H1 (cell line): ENCODE measurements at regions not wholly inside any gene's neighbourhood (a gene's known extent, or its start where the extent isn't known, plus 50 kb on each side); places are given as distances from the start of the nearest gene placed in this dataset.

Experiments
- ATF2 ChIP-seq: IDR thresholded peaks from 2 replicates; pipeline ENCODE4 v1.6.1; 2012; ENCODE audit warnings: low read length, inconsistent platforms
- CBX5 ChIP-seq: fragments of 300-800, 300-1000 bp; sonication (generic); IDR thresholded peaks from 2 replicates; pipeline ENCODE4 v1.7.1; 2016; ENCODE audit warnings: antibody characterized with exemption, low read length, low read depth
- CREB1 ChIP-seq: IDR thresholded peaks from 2 replicates; pipeline ENCODE4 v1.6.1; 2012; ENCODE audit warnings: inconsistent platforms
- EP300 ChIP-seq, 2 experiments: IDR thresholded peaks; 1 replicate in 1 of 2; 2 replicates in 1 of 2; pipeline ENCODE4 v1.6.1; 2011 to 2012; ENCODE audit warnings: low read depth in 2 of 2, low read length in 2 of 2, mild to moderate bottlenecking in 2 of 2, borderline replicate concordance in 1 of 2, inconsistent platforms in 1 of 2, moderate library complexity in 1 of 2
- EZH2 ChIP-seq: fragments of 200-600 bp; sonication (generic); IDR thresholded peaks from 2 replicates; pipeline ENCODE4 v1.7.1; 2012; ENCODE audit warnings: low read depth, mild to moderate bottlenecking, moderate library complexity, low read length, inconsistent platforms; ENCODE audit not compliant: severe bottlenecking
- HDAC6 ChIP-seq: IDR thresholded peaks from one replicate; pipeline ENCODE4 v1.7.1; 2012; ENCODE audit warnings: low read depth, mild to moderate bottlenecking, inconsistent platforms, low read length, moderate library complexity
- JUND ChIP-seq: IDR thresholded peaks from 2 replicates; pipeline ENCODE4 v1.6.1; 2011; ENCODE audit warnings: mild to moderate bottlenecking, improper control_type of control experiment, low read length
- KDM1A ChIP-seq: fragments of 200-600, 300-600 bp; sonication (generic); IDR thresholded peaks from 2 replicates; pipeline ENCODE4 v1.7.1; 2016; ENCODE audit warnings: mild to moderate bottlenecking, low read length, borderline replicate concordance
- KDM4A ChIP-seq: IDR thresholded peaks from one replicate; pipeline ENCODE4 v1.7.1; 2012; ENCODE audit warnings: low read depth, mild to moderate bottlenecking, moderate library complexity, low read length, inconsistent platforms; ENCODE audit not compliant: severe bottlenecking
- MAFK ChIP-seq: IDR thresholded peaks from 2 replicates; pipeline ENCODE4 v1.6.1; 2012; ENCODE audit warnings: low read depth, mild to moderate bottlenecking, improper control_type of control experiment, low read length
- NRF1 ChIP-seq: IDR thresholded peaks from 2 replicates; pipeline ENCODE4 v1.6.1; 2011; ENCODE audit warnings: mild to moderate bottlenecking, low read depth, low read length, improper control_type of control experiment
- PHF8 ChIP-seq: fragments of 200-600 bp; sonication (generic); conservative IDR thresholded peaks from 2 replicates; pipeline ENCODE4 v1.7.1; 2012; ENCODE audit warnings: low read depth, mild to moderate bottlenecking, inconsistent platforms, low read length, moderate library complexity
- POLR2AphosphoS5 ChIP-seq: IDR thresholded peaks from 2 replicates; pipeline ENCODE4 v1.6.1; 2011; ENCODE audit warnings: low read depth, low read length
- RBBP5 ChIP-seq: IDR thresholded peaks from 2 replicates; pipeline ENCODE4 v1.7.1; 2012; ENCODE audit warnings: low read depth, mild to moderate bottlenecking, inconsistent platforms, low read length, moderate library complexity, borderline replicate concordance
- RNF2 ChIP-seq: fragments of 200-900, 300-1000 bp; sonication (generic); IDR thresholded peaks from 2 replicates; pipeline ENCODE4 v1.7.1; 2016; ENCODE audit warnings: borderline replicate concordance, low read depth, mild to moderate bottlenecking, antibody characterized with exemption, low read length; ENCODE audit not compliant: poor library complexity, severe bottlenecking; ENCODE audit errors: missing control alignments
- SIRT6 ChIP-seq: IDR thresholded peaks from one replicate; pipeline ENCODE4 v1.7.1; 2012; ENCODE audit warnings: low read length, inconsistent platforms
- SUZ12 ChIP-seq: fragments of 200-600 bp; sonication (generic); IDR thresholded peaks from 2 replicates; pipeline ENCODE4 v1.6.1; 2012; ENCODE audit warnings: mild to moderate bottlenecking, inconsistent platforms, low read length, moderate library complexity, mixed read lengths
- TAF1 ChIP-seq: IDR thresholded peaks from 2 replicates; pipeline ENCODE4 v1.6.1; 2011; ENCODE audit warnings: mild to moderate bottlenecking, low read depth, low read length
- TBP ChIP-seq: IDR thresholded peaks from 2 replicates; pipeline ENCODE4 v1.6.1; 2011; ENCODE audit warnings: low read depth, low read length, improper control_type of control experiment
- YY1 ChIP-seq: IDR thresholded peaks from 2 replicates; pipeline ENCODE4 v1.6.1; 2011; ENCODE audit warnings: low read depth, mild to moderate bottlenecking, low read length
- TF ChIP-seq, protein P1 (sequence below): IDR thresholded peaks from 2 replicates; pipeline ENCODE4 v1.6.1; 2012; ENCODE audit warnings: inconsistent platforms
- TF ChIP-seq, protein P2 (sequence below): IDR thresholded peaks from 2 replicates; pipeline ENCODE4 v1.6.1; 2011; ENCODE audit warnings: low read depth, mild to moderate bottlenecking, low read length; ENCODE audit not compliant: insufficient read depth

GRCh38 chr9:6703898-6704639 is 53.7 kb upstream of the KDM4C start (continued):
- TF ChIP-seq RNF2: peak; percentile 56
- peak; percentile 56 for TF ChIP-seq CREB1
- TF ChIP-seq SIRT6: no peak
- 0 out of 3 replicates have a peak, but pooled peaks of 1 of the 2 experiments have one; percentile 38 for TF ChIP-seq EP300 (IDR thresholded peaks at IDR 0.05; ENCODE audit: borderline replicate concordance in 1 of 2, low read depth in 2 of 2, low read length in 2 of 2)
- no peak for TF ChIP-seq YY1
- no peak for TF ChIP-seq CBX5
- TF ChIP-seq KDM4A: peak; percentile 96
- no peak for TF ChIP-seq SUZ12
- TF ChIP-seq KDM1A: no peak
- peak; percentile 87 for TF ChIP-seq PHF8
- no peak for TF ChIP-seq EZH2
- no peak for TF ChIP-seq MAFK
- TF ChIP-seq HDAC6: no peak
- TF ChIP-seq ATF2: no peak
- TF ChIP-seq, protein P1, sequence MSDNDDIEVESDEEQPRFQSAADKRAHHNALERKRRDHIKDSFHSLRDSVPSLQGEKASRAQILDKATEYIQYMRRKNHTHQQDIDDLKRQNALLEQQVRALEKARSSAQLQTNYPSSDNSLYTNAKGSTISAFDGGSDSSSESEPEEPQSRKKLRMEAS: peak; percentile 99
- peak; percentile 77 for TF ChIP-seq RBBP5
- no peak for TF ChIP-seq JUND
- TF ChIP-seq TBP: peak; percentile 51; the same call in 1 of the 2 replicates
- peak; percentile 94 for TF ChIP-seq POLR2AphosphoS5
- TF ChIP-seq TAF1: peak; percentile 80
- TF ChIP-seq, protein P2, sequence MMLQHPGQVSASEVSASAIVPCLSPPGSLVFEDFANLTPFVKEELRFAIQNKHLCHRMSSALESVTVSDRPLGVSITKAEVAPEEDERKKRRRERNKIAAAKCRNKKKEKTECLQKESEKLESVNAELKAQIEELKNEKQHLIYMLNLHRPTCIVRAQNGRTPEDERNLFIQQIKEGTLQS: peak; percentile 100
- peak; percentile 71 for TF ChIP-seq NRF1
